Skin epidermis (tissue), 12 donors: ENCODE measurements at regions not wholly inside any gene's neighbourhood (a gene's known extent, or its start where the extent isn't known, plus 50 kb on each side); places are given as distances from the start of the nearest gene placed in this dataset.

ENCODE experiments used
- H3K27ac ChIP-seq, 21 experiments: fragments of 200-600 bp; sonication (generic) in 11 of 21; one replicate each; pipeline ENCODE4 v1.5.0; 2020; ENCODE audit warnings: mild to moderate bottlenecking in 3 of 21, inconsistent platforms in 2 of 21, moderate library complexity in 2 of 21
- H3K4me3 ChIP-seq, 7 experiments: fragments of 200-600 bp; sonication (generic) in 2 of 7; one replicate each; pipeline ENCODE4 v1.5.0; 2020; ENCODE audit warnings: inconsistent platforms in 2 of 7, mild to moderate bottlenecking in 2 of 7, moderate library complexity in 1 of 7

DNA sequence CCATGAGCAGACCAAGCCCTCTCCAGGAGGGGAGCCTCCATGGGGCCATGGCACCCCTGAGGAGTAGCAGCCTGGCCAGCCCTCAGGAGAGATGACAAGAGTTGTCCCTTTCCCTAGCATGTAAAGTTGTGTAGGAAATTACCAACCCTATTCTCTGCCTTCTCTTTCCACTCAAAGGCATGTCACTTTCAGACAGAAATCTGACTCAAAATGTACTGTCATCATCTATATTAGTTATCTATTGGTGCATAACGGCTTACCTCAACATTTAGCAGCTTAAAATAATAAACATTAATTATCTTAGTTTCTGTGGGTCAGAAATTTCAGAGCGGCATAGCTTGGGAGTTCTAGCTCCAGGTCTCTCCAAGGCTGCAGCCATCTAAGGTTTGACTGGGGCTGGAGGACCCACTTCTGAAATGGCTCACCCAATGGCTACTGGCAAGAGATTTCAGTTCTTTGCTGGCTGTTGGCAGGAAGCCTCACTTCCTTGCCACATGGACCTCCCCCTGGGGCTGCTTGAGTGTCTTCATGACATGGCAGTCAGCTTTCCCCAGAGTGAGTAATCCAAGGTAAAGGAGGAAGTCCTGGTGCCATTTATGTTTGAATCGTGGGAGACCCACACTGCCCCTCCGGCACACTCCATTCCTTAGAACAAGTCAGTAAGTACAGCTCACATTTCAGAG, 632.3 kb downstream of the CCDC171 start:
- H3K27ac ChIP-seq = no peak overlapping the region
- no peak overlapping the region for H3K4me3 ChIP-seq

- Histone ChIP-seq H3K27ac (no peak overlapping the region), H3K4me3 (no peak overlapping the region)
These were observed 638.3 kb downstream of the CCDC171 start for GRCh38 chr9:16191191-16191590.

DNA sequence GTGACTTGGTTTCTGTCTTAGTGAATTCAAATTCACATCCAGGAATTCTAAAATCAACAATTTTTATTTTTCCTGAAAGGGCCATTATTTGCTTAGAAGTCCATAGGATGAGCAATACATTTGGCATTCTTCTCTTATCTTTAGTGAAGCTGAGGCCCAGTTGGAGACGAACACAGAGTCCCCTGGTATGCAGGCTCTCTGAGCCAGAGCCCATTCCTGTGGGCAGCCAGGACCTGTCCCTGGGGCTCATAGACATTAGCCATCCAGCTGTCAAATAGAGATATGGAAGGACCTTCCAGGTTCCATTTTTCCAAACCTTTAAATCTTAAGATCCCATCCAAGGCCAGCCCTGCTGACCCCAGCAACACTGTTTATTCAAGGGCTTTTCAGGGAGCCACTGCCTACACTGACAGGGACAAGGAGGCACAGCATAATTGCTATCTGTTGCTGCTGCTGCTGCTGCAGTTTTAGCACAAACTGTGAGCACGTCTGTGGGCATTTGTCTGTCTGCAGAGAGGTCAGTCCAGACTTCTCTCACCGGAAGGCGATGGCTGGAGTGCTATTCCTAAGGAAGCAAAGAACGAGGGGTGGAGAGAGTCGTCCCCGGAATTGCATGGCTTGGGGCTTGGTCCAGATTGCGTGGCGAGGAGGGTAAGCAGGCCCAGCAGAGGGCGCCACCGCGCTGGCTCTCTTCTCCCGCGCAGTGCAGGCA, 639.0 kb downstream of the CCDC171 start:
- H3K4me3 ChIP-seq = no peak overlapping the region
- H3K27ac ChIP-seq = peak overlapping the region in 1 of 21 experiments; percentile 7

DNA sequence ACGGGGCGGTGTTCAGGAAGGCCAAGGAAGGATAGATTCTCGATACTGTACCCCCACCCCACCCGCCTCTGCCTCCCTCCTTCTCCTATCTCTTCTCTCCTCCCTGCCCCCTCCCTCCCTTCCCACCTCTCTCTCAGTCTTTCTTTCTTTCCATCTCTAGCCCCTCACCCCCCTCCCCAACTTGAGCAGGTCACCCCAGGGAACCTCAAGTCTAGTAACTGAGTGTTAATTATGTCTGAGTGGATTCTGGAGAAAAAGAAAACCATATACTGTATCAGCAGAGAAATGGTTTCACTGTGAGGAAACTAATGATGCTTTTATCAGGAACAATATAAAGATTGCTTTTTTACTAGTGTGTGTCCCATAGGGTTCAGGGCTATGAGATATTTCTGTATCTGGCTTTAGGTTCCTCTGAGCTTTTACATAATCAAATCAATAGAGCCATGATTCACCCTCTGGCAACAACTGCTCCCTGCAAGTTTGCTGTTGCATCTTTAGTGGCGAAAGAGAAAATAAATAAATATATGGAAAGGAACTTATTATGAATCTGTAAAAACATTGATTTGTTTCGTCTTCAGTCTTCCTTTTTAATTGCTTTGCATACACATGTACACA, 639.7 kb downstream of the CCDC171 start:
- H3K27ac ChIP-seq = peak overlapping the region in 1 of 21 experiments; percentile 7

DNA sequence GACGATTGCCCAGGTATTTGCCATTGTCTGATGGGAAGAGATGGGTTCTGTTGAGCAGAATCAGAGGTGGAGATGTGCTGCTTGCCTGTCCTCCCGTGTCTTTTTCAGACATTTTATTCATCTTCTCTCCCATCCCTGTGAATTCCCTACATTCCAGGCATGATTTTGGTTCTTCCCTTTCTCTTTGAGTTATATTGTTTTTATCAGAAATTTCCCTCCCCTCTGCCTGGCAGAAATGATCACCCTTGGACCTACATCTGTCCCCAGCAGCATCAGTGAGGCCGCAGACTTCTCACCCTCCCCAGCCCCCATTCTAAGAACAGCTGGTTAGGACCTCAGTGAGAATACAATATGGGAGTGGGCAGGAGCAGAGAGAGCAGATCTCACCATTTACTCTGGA, 640.2 kb downstream of the CCDC171 start:
- H3K27ac ChIP-seq = no peak overlapping the region

More for the DNA sequence above, 639.7 kb downstream of the CCDC171 start:
- no peak overlapping the region for H3K4me3 ChIP-seq

GRCh38 chr9:16196206-16196605, 643.4 kb downstream of the CCDC171 start:
- Histone ChIP-seq H3K27ac (peak overlapping the region in 1 of 21 experiments; percentile 42), H3K4me3 (no peak overlapping the region)

More for the DNA sequence above, 640.2 kb downstream of the CCDC171 start:
- H3K4me3 ChIP-seq = no peak overlapping the region

GRCh38 chr9:16197578-16198370, 644.9 kb downstream of the CCDC171 start:
- Histone ChIP-seq H3K27ac (no peak overlapping the region), H3K4me3 (no peak overlapping the region)

DNA sequence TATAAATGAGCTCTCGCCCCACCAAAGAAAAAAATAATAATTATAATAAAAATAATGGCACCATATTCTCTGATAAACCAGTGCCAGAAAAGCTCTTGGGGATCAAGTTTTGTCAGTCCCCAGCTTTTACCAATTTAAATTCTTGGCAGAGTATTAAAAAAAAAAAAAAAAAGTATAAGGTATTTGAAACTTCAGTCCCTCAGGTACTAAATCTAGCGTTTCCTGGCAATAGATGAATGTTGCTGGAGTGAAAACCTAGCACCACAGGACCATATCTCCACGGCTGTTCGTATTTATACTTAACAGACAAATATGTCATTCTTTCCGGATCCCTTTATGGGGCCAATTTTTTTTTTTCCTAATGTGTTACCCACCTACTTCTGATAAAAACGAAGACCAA, 646.2 kb downstream of the CCDC171 start:
- Histone ChIP-seq H3K4me3 (no peak overlapping the region), H3K27ac (no peak overlapping the region)

DNA sequence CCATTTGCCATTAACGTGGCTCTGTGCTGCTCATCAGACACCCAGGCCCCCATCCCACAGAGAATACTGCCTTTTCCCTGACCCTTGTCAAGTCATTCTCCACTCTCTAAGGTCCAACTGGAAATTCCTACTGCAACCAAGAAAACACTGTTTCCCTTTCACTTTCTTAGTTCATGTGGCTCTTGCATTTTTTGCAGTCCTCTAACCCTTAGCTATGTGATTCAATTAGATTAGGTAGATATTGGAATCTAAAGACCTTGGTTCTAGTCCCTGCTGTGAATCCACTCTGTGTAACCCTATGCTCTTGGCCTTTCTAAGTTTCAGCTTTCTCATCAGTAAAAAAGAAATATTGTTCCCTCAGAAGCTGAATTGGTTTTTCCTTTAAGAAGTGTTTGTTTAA, 649.4 kb downstream of the CCDC171 start:
- Histone ChIP-seq H3K4me3 (no peak overlapping the region), H3K27ac (no peak overlapping the region)

- Histone ChIP-seq H3K27ac (peak overlapping the region in 2 of 21 experiments; percentile 35 to 63), H3K4me3 (no peak overlapping the region)
These were observed 650.3 kb downstream of the CCDC171 start for GRCh38 chr9:16202914-16203728.

- Histone ChIP-seq H3K4me3 (no peak overlapping the region), H3K27ac (peak overlapping the region in 1 of 21 experiments; percentile 35)
These were observed 651.1 kb downstream of the CCDC171 start for GRCh38 chr9:16203729-16204573.

DNA sequence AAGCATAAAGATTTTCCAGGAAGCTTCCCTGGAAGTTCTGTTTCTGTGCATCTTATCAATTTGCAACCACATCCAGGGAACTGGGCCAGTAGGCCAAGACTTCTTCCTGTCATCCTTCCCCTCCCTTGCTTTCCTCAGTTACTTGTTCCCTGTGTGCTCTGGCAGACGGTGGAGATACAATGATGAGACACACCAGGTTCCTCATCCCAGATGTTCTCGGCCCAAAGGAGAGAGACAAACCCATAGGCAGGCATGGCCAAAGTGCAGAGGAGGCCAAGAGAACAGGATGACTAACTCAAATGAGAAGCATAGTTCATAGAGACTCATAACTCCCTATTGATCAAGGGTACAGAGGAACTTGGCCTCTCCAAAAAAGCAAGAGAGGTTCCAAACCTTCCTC, 652.6 kb downstream of the CCDC171 start:
- H3K27ac ChIP-seq = no peak overlapping the region
- H3K4me3 ChIP-seq = no peak overlapping the region

DNA sequence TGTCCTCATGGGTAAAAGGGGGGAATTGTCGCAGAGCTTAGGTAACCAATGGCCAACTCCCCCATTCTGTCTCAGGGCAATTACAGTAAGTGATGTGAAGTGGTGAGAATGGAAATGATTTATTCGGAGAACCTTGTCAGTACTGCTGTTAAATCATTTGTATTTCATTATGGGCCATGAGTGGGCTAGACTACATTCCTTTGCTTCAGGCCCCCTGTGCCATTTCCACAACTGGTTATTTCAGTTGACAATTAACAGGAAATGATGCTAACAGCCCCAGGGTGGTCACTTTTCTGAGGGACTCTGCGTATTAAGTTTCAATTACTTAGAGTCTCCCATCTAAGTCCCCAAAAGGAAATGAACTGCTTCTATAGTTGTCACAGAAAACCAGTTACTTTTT, 653.7 kb downstream of the CCDC171 start:
- no peak overlapping the region for H3K27ac ChIP-seq
- no peak overlapping the region for H3K4me3 ChIP-seq

GRCh38 chr9:16207161-16207560, 654.3 kb downstream of the CCDC171 start:
- Histone ChIP-seq H3K27ac (no peak overlapping the region), H3K4me3 (no peak overlapping the region)

DNA sequence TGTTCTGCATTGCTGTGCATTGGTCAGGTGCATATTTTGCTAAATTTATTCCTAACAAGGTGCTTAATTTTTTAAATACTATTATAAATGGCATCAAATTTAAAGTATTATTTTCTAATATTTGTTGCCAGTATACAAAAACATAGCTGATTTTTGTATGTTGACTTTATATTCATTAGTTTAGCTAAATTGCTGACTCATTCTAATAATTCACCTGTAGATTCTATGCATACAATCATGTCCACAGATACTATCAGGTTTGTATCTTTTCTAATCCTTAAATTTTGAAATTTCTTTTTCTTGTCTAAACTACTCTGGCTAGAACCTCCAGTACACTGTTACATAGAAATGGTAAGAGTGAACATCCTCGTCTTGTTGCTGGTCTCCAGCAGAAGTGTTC, 657.6 kb downstream of the CCDC171 start:
- Histone ChIP-seq H3K4me3 (no peak overlapping the region), H3K27ac (no peak overlapping the region)

DNA sequence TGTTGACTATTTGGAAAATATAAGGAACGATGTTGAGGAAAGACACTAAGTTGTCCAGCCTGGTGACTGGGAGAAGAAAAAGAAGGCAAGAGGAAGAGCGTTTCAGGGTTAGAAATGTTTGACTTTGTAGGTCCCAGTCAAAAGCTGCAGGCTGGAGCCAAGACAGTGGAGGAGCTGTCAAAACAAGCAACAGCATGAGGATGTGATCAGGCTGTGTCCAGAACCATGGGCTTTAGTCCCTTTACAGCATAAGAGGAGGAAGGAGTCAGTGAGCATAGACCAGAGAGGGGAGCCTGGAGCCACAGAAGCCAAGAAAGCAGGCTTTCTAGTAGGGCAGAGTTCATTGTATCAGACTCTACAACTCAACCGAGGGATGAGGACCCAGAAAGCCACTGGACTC, 658.5 kb downstream of the BNC2 start:
- H3K27ac ChIP-seq = no peak overlapping the region
- H3K4me3 ChIP-seq = no peak overlapping the region

DNA sequence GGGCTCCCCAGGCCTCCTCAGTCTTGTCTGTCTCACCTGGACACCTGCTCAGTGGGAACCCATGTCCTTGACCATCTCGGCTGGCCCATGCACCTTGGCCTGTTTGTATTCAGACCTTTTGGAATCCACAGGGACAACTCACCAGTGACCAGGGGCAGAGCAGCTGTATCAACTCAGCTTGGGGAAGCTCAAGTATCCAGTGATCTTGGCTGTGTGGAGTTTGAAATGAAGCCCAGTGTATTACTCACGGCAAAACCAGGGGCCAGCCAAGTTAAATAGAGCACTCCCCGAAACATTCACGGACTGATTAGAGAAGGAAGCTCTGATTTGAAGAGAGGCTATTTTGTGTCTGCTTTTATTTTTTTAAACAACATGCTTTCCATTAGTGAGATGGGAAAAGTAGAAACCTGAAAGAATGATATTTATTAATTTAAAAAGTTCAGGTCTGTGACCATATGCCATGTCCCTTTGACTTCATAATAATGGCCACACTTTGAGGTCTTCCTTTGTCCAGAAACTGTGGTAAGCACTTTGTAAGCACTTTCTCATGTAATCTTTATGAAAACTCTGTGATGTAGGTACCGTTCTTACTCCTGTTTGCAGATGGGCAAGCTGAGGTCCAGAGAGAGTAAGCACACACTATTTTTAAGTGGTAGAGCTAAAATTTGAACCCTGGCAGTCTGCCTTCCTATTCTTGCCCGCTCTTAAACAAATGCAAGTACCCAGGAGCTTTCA, 656.5 kb downstream of the BNC2 start:
- H3K27ac ChIP-seq = no peak overlapping the region
- H3K4me3 ChIP-seq = no peak overlapping the region
